Astrocyte of the cerebellum (primary cell): ENCODE measurements at regions not wholly inside any gene's neighbourhood (a gene's known extent, or its start where the extent isn't known, plus 50 kb on each side); places are given as distances from the start of the nearest gene placed in this dataset.

Experiments
- DNase-seq: peaks from one replicate; pipeline ENCODE4 v3.0.0-alpha.2; 2011; ENCODE audit warnings: low read depth
- H3K4me3 ChIP-seq: 2 replicates; pipeline ENCODE4 v1.5.1; 2011; ENCODE audit warnings: mild to moderate bottlenecking, low read depth, low read length, moderate library complexity
- CTCF ChIP-seq: IDR thresholded peaks from 2 replicates; pipeline ENCODE4 v1.5.1; 2012; ENCODE audit warnings: low read length, low read depth, moderate library complexity, mild to moderate bottlenecking; ENCODE audit errors: missing control alignments
- in situ Hi-C: cut with HindIII; loops from 2 replicates; pipeline ENCODE4 v1.10.0; 2017; ENCODE audit warnings: low sequenced_read_pairs

GRCh38 chr7:25478925-25479324, 250.6 kb upstream of the NPVF start:
- no peak for DNase-seq
- in situ Hi-C loops: no loop called here
- no peak overlapping the region for H3K4me3 ChIP-seq
- TF ChIP-seq CTCF: no peak

- in situ Hi-C loops: no loop called here
- H3K4me3 ChIP-seq: no peak overlapping the region
- no peak for TF ChIP-seq CTCF
- no peak for DNase-seq
Observed at GRCh38 chr7:25481891-25482290, 253.6 kb upstream of the NPVF start.

DNA sequence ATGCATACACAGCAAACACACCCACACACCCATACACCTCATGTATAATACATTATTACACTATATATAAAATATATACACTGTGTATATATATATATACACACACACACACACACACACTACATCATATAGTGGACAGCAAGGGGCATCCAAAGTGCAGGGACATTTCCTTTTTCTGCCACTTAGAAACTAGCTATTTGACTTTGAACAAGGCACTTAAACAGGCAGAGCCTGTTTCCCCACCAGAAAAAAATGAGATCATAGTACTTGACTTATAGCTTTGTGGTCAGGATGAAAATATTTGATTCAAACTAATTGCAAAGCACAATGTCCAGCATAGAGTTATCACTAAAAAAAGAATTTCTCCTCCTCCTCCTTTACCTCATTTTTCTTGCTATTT, 254.3 kb upstream of the NPVF start:
- in situ Hi-C loops: no loop called here
- DNase-seq: no peak
- no peak for TF ChIP-seq CTCF
- H3K4me3 ChIP-seq: no peak overlapping the region

DNA sequence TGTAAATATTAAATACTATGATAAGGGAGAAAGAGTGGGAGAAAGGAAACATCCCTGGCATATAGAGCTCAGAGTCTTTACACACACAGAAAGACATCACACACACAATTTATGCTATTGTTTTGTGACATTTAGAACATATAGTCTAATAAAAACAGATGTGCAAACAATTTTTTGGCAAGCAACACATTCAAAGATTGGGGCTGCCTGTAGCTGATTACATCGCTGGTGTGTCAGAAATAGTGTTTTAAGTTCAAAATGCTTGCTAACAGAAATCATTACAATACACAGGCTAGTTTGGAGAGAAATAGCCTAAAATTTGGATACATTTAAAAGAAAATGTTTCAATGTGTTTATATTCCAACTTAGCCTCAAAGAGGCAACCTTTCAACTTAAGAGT, 256.7 kb upstream of the NPVF start:
- TF ChIP-seq CTCF: no peak
- in situ Hi-C loops: no loop called here
- H3K4me3 ChIP-seq: no peak overlapping the region
- DNase-seq: no peak

- no peak for DNase-seq
- no peak for TF ChIP-seq CTCF
- in situ Hi-C loops: no loop called here
- no peak overlapping the region for H3K4me3 ChIP-seq
Observed at GRCh38 chr7:25486656-25487055, 258.4 kb upstream of the NPVF start.

DNA sequence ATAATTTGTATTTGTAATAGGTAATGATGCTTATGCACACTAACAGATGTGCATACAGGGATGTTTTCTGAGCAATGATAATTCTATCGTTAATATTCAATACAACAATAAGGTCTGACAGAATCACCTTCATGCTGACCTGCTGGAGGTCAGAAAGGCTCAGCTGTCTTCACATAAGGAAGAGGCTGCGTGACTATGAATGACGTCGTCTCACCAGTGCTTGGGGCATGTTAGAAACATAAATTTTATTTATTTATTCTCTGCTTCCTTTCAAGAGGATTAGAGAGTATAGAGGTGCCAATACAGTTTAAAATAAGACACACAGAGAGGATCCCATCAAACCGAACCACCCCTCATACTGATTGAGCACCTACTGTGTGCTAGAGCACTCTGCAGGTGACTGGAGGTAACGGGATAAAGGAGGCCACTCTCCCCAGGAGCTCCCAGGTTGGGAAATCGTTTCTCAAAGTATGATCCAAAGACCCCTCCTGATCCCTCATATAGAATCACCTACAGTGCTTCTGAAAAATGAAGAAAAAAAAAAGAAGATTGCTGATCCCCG, 265.6 kb upstream of the NPVF start:
- in situ Hi-C loops: no loop called here
- no peak for TF ChIP-seq CTCF
- H3K4me3 ChIP-seq: no peak overlapping the region
- no peak for DNase-seq

- in situ Hi-C loops: no loop called here
- DNase-seq: no peak
- no peak overlapping the region for H3K4me3 ChIP-seq
- no peak for TF ChIP-seq CTCF
Observed at GRCh38 chr7:25494896-25495295, 266.6 kb upstream of the NPVF start.
